Astrocyte of the spinal cord (primary cell): ENCODE measurements at regions not wholly inside any gene's neighbourhood (a gene's known extent, or its start where the extent isn't known, plus 50 kb on each side); places are given as distances from the start of the nearest gene placed in this dataset.

Source experiments
- DNase-seq: peaks from one replicate; pipeline ENCODE4 v3.0.0; 2011; ENCODE audit warnings: low read depth, low spot score
- H3K4me3 ChIP-seq: 2 replicates; pipeline ENCODE4 v1.5.1; 2011; ENCODE audit warnings: low read depth, mild to moderate bottlenecking, low read length, moderate library complexity
- in situ Hi-C: cut with HindIII; loops from 2 replicates; pipeline ENCODE4 v1.10.0; 2017; ENCODE audit warnings: low sequenced_read_pairs
- TF ChIP-seq, protein P1 (sequence below): IDR thresholded peaks from 2 replicates; pipeline ENCODE4 v1.5.1; 2012; ENCODE audit warnings: low read depth, mild to moderate bottlenecking, low read length, inconsistent platforms

DNA sequence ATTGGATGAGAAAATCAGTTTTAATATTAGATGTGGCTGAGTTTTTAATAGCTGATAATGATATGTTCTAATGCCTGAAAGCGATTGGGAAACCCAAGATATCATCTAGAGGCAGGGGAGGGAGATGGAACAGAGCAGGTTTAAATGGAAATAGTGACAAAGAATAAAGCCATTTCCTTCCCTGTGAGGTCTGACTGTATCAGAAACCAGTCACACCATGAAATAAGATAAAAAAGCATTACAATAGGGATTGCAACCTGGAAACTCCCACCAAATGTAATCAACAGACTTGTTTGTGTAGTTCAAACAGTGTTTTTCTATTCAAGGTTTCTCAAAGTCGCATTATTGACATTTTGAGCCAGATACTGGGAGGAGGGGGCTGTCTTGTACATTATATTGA, 110.1 kb upstream of the SMIM23 start:
- TF ChIP-seq, protein P1, sequence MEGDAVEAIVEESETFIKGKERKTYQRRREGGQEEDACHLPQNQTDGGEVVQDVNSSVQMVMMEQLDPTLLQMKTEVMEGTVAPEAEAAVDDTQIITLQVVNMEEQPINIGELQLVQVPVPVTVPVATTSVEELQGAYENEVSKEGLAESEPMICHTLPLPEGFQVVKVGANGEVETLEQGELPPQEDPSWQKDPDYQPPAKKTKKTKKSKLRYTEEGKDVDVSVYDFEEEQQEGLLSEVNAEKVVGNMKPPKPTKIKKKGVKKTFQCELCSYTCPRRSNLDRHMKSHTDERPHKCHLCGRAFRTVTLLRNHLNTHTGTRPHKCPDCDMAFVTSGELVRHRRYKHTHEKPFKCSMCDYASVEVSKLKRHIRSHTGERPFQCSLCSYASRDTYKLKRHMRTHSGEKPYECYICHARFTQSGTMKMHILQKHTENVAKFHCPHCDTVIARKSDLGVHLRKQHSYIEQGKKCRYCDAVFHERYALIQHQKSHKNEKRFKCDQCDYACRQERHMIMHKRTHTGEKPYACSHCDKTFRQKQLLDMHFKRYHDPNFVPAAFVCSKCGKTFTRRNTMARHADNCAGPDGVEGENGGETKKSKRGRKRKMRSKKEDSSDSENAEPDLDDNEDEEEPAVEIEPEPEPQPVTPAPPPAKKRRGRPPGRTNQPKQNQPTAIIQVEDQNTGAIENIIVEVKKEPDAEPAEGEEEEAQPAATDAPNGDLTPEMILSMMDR, result no peak
- in situ Hi-C loops, result no loop called here
- H3K4me3 ChIP-seq, result no peak overlapping the region
- DNase-seq, result no peak

- DNase-seq, result no peak
- in situ Hi-C loops, result no loop called here
Measured at GRCh38 chr5:171676286-171676944, 109.2 kb upstream of the SMIM23 start.

DNA sequence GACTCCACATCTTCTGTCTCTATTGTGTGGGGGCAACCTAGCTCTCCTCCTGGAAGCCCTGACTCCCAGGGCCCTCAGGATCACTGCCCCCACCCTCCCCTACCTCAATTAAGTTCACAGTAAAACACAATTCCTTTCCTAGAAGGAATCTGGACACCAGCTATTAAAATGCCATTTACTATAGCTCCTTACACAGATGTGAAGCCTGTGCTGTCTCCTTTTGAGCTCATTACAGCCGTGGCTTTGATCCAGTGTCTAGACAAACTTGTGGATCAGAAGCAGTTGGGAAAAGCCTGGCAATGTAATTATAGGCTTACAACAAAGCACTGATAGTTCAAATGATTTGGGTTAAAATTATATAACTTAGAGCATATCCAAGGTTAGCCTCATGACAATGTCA, 107.0 kb upstream of the SMIM23 start:
- in situ Hi-C loops, result no loop called here
- TF ChIP-seq, protein P1, result no peak
- DNase-seq, result no peak
- no peak overlapping the region for H3K4me3 ChIP-seq

More at GRCh38 chr5:171676286-171676944, 109.2 kb upstream of the SMIM23 start:
- H3K4me3 ChIP-seq, result no peak overlapping the region
- TF ChIP-seq, protein P1, result no peak

DNA sequence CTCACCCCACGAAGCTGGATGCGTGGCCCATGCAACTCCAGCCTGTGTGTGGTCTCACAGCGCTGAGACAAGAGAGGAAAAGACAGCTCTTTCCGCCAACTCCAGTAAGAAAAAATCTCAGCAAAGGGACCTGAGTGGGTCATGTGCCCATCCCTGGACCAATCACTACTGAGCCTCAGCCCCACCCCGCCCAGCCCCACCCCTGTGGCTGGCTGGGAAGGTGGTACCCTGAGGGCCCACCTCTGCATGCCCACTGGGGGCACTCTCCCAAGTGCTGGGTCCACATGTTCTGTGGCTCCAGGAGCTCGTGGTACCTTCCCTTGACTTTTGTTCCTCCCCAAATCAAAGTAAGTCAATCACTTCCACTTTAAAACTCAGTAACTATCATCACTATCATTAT, 105.1 kb upstream of the SMIM23 start:
- TF ChIP-seq, protein P1, result no peak
- in situ Hi-C loops, result no loop called here
- H3K4me3 ChIP-seq, result no peak overlapping the region
- DNase-seq, result no peak

DNA sequence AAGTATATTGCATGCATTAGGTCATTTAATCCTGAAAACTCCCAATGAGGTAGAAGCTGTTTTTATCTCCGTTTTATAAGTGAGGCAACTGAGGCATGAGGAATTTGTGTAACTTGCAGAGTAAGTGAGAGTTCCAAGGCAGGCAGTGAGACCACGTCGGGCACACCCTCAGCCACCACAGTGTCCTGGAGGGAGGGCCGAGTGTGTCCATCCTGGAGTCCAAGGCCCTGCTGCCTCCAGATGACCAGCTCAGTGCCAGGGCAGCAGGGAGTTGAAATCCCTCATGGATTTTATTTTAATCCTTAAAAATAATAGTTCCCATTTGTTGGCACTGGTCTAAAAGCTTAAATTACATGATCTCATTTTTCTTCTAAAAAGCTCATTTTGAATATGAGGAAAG, 104.6 kb upstream of the SMIM23 start:
- in situ Hi-C loops, result no loop called here

GRCh38 chr5:171681677-171682076, 103.9 kb upstream of the SMIM23 start:
- no peak for DNase-seq
- no peak overlapping the region for H3K4me3 ChIP-seq
- in situ Hi-C loops, result no loop called here
- TF ChIP-seq, protein P1, result no peak

More for the DNA sequence above, 104.6 kb upstream of the SMIM23 start:
- no peak overlapping the region for H3K4me3 ChIP-seq
- TF ChIP-seq, protein P1, result no peak
- DNase-seq, result no peak
